CD4-positive, alpha-beta T cell treated with Interleukin-15 for 1 hour (primary cell): ENCODE measurements at regions not wholly inside any gene's neighbourhood (a gene's known extent, or its start where the extent isn't known, plus 50 kb on each side); places are given as distances from the start of the nearest gene placed in this dataset.

Experiments used
- DNase-seq: peaks from one replicate; pipeline ENCODE4 v3.0.0-alpha.2; 2020

DNA sequence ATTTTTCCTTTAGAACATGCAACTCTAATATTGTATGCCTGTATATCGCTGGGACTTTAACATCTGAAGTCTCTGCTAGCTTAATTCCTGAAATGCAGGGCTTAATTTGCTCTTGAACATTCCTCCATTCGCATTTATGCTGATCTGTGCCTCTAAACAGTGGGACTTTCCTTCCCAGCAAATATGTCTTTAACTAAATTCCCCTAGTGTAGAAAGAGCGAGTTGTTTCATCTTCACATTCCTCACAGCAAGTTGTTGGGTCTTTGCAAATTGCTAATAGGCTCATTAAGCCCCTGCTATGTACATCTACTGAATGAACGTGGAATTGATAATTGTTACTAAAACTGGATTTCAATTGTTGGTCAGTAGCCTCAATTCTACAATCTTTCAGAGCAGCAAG lies 118.4 kb upstream of the OBI1 start:
- DNase-seq: no peak

- DNase-seq: no peak
Observed at GRCh38 chr13:78772933-78773332, 114.0 kb upstream of the OBI1 start.

DNA sequence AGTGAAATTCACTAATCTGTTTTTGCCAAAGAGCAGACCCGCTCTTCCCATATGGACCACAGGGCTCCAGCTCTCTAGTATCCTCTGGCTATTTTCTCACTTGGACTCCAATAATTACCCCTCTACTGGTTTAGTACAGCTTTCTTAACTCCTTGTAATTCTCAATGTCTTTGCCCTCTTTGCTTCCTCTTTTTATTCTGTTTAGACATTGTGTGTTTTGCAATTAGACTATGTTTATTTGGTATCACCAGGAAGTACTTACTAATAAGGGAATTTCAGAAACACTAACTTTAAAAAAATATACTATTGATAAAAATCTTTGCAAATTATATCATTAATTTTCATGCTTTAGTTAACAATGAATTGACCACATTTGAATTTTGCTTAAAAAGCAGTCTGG lies 111.6 kb upstream of the OBI1 start:
- DNase-seq: no peak

DNA sequence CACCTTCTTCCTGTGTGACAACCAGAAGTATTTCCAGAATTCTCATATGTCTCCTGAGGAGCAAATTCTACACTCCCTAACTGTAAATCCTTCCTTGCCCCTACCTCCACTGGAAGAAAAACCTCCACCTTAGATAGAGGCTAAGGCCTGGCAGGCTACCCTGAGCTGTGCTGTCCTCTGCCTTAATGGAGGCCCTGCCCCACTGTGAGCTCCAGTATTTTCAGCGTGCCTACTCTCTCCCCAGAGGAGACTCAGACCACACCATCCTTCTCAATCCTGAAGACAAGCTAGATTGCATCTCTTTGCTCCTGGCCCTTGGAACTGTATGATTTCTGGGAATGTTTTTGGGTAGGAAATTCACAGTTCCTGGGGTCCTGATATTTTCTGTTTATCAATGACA lies 110.0 kb upstream of the OBI1 start:
- no peak for DNase-seq

DNA sequence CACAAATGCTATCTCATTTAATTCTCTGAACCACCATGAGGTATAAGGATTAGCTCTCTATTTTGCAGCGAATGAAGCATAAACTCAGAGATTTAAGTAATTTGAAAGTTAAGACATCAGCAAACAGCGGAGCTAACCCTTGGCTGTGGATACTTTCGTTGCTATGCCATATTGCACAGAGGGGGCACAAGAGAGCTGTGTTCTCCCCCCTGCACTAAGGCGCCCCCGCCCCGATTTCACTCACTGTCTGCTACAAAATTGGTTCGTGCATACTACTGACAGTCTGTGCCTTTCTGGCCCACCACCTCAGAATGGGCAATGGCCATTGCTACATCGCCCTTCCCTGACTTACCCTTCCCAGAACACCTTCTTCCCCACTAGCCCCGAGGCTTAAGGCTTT lies 105.7 kb upstream of the OBI1 start:
- DNase-seq: no peak

- no peak for DNase-seq
Observed at GRCh38 chr13:78762825-78763224, 103.9 kb upstream of the OBI1 start.

DNA sequence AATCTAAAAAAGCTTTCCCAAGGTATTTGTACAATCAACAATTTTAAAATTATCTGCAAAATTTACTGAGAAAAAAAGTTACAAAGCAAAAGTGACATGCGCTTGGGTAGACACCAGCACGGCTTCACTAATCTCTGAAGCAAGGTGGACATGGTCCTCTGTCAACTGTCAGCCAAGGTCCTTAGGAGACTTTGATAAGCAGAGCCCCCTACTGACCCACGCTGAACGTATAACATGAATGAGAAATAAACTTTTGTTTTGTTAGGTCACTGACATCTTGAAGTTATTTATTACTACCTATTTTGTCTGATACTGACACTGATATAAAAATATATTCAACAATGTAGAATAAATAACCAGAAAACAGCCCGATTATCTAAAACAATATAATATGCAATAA lies 100.7 kb upstream of the OBI1 start:
- DNase-seq: no peak

DNA sequence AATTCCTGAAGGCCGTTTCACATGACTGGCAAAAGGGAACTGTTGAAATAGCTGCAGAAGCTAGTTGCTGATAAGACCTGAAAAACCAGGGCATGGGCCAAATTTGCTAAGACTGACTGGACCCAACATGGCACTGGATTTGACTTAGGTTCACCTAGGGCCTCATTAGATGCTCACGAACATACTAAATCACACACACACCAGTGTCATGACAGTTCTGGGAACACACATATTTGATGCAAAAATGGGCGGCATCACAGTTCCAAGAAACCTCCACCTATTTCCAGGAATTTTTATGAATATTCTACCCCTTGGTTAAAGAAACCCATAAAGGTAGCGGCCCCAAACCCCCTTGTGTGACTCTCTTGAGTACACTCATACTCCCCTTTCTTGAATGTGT lies 99.6 kb upstream of the OBI1 start:
- no peak for DNase-seq

GRCh38 chr13:78753435-78753834 lies 94.5 kb upstream of the OBI1 start:
- no peak for DNase-seq

DNA sequence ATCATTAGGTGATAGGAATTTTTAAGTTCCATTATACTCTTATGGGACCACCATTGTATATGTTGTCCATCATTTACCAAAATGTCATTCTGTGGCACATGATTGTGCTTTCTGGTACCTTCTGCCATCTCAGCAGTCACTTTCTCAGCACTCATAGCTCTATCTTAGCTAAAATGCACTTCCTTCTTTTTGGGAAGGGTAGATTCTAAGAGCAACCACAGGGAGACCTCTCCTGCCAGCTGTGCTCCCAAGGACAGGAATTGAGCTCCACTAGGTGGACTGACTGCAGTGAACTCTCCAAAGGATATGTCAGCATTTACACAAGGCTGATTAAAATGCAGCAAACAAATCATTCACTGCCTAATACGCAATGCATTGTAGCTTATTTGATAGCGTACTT lies 91.8 kb upstream of the OBI1 start:
- DNase-seq: no peak

GRCh38 chr13:78743973-78744372 lies 85.0 kb upstream of the OBI1 start:
- DNase-seq: no peak

DNA sequence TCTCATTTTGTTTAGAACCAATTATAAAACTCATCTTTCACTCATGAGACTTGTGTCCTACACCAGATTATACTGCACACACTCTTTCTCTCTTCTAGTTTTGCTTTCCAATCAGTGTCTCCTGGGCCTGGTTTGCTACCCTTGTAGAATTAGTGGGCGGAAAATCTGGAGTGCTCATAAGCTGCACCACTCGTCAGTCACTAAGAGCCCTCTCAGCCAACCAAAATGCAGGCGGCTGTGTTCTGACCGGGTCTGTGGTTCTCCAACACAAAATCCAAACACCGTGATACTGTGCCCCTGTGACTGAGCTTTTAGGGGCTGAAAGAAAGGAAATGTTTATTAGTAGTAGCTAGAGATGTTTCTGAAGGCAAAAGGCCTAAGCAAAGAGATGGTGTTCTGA lies 83.7 kb upstream of the OBI1 start:
- DNase-seq: no peak

DNA sequence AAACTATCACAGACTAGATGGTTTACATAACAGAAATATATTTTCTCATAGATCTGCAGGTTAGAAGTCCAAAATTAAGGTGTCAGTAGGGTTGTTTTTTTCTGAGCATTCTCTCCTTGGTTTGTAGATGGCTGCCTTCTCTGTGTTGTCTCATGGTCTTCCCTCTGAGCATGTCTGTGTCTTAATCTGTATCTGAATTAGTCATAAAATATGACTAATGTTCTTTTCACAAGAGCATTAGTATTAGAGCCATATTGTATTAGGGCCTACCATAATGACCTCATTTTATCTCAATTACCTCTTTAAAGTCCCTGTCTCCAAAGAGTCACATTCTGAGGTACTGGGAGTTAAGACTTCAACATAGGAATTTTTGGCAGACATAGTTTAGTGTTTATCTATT lies 77.2 kb upstream of the OBI1 start:
- DNase-seq: no peak

DNA sequence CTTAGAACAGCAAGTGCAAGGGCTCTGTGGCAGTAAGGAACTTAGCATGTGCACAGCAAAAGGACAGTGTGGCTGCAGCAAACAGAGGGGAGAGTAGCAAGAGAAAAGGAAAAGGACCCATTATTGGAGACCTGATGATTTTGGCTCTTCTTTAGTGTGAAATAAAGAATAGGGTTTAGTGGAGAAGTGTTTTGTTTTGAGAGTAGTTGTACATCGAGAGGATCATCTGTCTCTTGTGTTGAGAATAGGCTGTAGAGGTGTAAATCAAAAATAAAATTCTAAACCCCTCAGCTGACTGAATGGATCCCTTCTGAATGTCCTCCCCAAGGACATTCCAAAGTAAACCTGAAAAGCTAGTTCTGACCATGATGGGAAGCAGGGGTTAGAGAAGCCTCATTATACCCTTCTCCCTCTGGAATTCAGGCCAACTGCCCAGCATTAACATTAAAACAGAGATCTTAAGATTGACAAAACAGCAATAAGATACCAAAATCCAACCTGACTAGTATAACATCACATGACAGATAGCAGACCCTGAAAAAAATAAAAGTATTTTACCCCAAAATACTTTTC lies 73.6 kb upstream of the OBI1 start:
- no peak for DNase-seq

DNA sequence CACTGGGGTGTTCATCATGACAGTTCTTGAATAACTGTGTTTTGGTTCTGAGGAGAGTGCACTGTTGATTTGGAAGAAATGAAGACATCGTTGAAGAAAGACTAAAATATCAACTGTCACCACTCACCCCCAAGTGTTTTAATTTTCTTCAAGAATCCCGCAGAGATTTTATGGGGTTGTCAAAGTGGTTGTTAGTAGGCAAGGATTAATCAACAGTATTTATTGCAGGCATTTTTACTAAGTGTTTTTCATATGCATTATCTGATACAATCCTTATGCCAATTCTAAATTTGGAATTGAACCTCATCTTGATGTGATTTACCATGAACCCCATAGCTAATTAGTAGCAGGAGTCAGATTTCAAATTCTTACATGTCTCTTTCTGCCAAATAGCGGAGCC lies 63.7 kb upstream of the OBI1 start:
- no peak for DNase-seq

DNA sequence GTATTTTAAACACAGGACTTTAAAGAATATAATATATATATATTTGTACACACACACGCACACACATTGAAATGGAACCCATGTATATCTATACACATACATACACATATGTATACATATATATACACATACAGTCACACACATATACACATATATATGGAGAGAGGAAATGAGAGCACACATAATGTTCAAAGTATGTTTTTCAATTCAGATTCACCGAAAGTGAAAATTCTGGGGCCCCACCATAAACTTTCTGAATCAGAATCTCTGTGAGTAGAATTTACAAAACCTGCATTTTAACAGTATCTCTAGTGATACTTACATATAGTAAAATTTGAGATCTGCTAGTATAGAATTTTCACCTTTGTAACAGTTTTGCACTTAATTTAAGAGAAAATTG lies 60.4 kb upstream of the OBI1 start:
- DNase-seq: no peak

GRCh38 chr13:78714717-78715116 lies 55.8 kb upstream of the OBI1 start:
- DNase-seq: no peak

GRCh38 chr13:78712831-78713230 lies 53.9 kb upstream of the OBI1 start:
- DNase-seq: no peak

DNA sequence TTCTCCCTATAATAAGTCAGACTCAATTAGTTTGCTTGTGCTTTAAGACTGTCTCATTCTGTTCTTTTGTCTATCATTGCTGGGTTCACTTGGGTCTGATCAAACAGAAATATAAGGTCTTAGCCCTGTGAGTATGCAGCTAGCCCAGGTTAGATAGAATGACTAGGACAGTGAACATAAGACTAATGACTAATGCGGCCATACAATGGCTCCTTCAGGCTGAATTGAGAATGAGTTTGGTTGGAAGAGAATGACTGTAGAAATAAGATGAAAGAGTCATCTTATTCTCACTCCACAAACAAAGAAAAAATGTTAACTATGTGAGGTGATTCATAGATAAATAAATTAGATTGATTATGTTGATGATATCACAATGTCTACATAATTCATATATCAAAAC lies 50.1 kb upstream of the OBI1 start:
- no peak for DNase-seq
